ENCODE measurements at regions not wholly inside any gene's neighbourhood (a gene's known extent, or its start where the extent isn't known, plus 50 kb on each side); places are given as distances from the start of the nearest gene placed in this dataset.

DNA sequence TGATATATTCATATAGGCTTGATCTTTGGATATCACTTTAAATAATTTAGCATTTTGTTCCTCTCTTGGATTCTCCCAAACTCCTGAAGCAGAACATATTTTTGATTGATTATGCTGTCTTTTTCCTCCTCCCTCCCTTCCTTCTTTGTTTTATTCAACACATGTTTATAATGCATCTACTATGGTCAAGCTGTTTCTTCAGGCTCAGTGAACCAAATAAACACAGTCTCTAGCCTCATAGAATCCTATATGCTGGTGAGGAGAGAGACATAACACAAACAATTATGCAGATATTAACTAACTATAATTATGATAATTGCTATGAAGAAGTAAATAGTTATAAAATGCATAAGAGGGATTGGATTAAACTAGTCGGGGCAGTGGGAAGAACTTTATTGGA lies 1023.6 kb upstream of the RAG2 start:
- ChIA-PET CTCF (no interaction called here), POLR2A (no interaction called here), RAD21 (ENCODE audit: unreplicated experiment) (no interaction called here), SMC1A (ENCODE audit: uncharacterized antibody, unreplicated experiment) (interaction anchor here (1.5 kb wide), 1 partner anchor 28 kb away, joined by 3 read pairs; no protein-coding TSS in a partner anchor)
- Histone ChIP-seq H2AFZ (ENCODE audit: control insufficient read depth, low read depth, low read length) (no peak overlapping the region), H3K4me2 (ENCODE audit: control insufficient read depth, insufficient read depth) (no peak overlapping the region), H3K4me3 (no peak overlapping the region), H3K36me3 (ENCODE audit: control insufficient read depth in 2 of 2, insufficient read depth in 2 of 2, low read length in 1 of 2) (no peaks in the 10 kb centered on the region), H3K27me3 (replicated peaks in 1 of 2; ENCODE audit: control insufficient read depth in 2 of 2, insufficient read depth in 2 of 2, low read length in 1 of 2) (no peaks in the 10 kb centered on the region), H4K20me1 (ENCODE audit: control insufficient read depth, insufficient read depth) (no peaks in the 10 kb centered on the region), H3K79me2 (ENCODE audit: control insufficient read depth, insufficient read depth, low read length) (no peaks in the 10 kb centered on the region), H3K27ac (ENCODE audit: control insufficient read depth, insufficient read depth) (no peak overlapping the region), H3K4me1 (ENCODE audit: control insufficient read depth, insufficient read depth, low read length) (no peaks in the 10 kb centered on the region), H3K9ac (ENCODE audit: control insufficient read depth, insufficient read depth, low read length) (no peak overlapping the region), H3K9me3 (replicated peaks; ENCODE audit: control insufficient read depth, insufficient read depth, low read length) (no peaks in the 10 kb centered on the region)
- in situ Hi-C loops (cut with MboI) (no loop called here), intact Hi-C loops (cut with micrococcal nuclease; ENCODE audit: unreplicated experiment) (no loop called here)
- no peak for FAIRE-seq
- no peak for DNase-seq (ENCODE audit: low read depth, low spot score)
- BruUV-seq (replicated peaks) = no TSS peak
- no peak for TF ChIP-seq MYC (IDR thresholded peaks at IDR 0.05; ENCODE audit: insufficient read depth, insufficient read length, insufficient replicate concordance, low read length, severe bottlenecking)
- no peak for ATAC-seq
- WGBS (ENCODE audit: insufficient coverage, insufficient replicate concordance, low lambda C conversion rate, missing lambda C conversion rate) = 0% methylated on average over 1 of the region's 1 CpG

DNA sequence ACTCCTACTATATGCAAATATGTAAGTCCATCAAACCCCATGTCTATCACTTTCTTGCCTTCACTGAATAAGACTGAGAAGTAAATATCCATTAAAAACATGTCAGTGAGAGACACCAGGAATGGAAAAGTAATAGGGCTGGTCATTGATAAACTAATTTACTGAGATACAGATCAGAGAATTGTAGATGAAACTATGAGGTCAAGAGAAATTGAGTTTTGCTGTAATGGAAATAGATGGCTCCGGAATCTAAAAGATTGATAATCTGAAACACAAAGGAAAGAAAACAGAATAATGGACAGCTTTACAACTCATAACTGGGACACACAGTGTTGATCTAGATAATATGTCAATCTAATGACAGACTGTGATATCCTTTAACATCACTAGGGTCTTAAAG lies 1018.3 kb upstream of the RAG2 start:
- Histone ChIP-seq H3K4me1 (ENCODE audit: control insufficient read depth, insufficient read depth, low read length) (no peaks in the 10 kb centered on the region), H3K27me3 (replicated peaks in 1 of 2; ENCODE audit: control insufficient read depth in 2 of 2, insufficient read depth in 2 of 2, low read length in 1 of 2) (no peaks in the 10 kb centered on the region), H3K36me3 (ENCODE audit: control insufficient read depth in 2 of 2, insufficient read depth in 2 of 2, low read length in 1 of 2) (no peaks in the 10 kb centered on the region), H2AFZ (ENCODE audit: control insufficient read depth, low read depth, low read length) (no peak overlapping the region), H3K4me2 (ENCODE audit: control insufficient read depth, insufficient read depth) (no peak overlapping the region), H3K27ac (ENCODE audit: control insufficient read depth, insufficient read depth) (no peak overlapping the region), H3K9me3 (replicated peaks; ENCODE audit: control insufficient read depth, insufficient read depth, low read length) (no peaks in the 10 kb centered on the region), H3K79me2 (ENCODE audit: control insufficient read depth, insufficient read depth, low read length) (no peaks in the 10 kb centered on the region), H3K9ac (ENCODE audit: control insufficient read depth, insufficient read depth, low read length) (no peak overlapping the region), H3K4me3 (no peak overlapping the region), H4K20me1 (ENCODE audit: control insufficient read depth, insufficient read depth) (no peaks in the 10 kb centered on the region)
- ATAC-seq = no peak
- no peak for DNase-seq (ENCODE audit: low read depth, low spot score)
- FAIRE-seq = no peak
- no TSS peak for BruUV-seq (replicated peaks)
- WGBS (ENCODE audit: insufficient coverage, insufficient replicate concordance, low lambda C conversion rate, missing lambda C conversion rate) = 22% methylated on average over 1 of the region's 1 CpG
- in situ Hi-C loops (cut with MboI) (no loop called here), intact Hi-C loops (cut with micrococcal nuclease; ENCODE audit: unreplicated experiment) (no loop called here)
- SMC1A ChIA-PET (ENCODE audit: uncharacterized antibody, unreplicated experiment) = no interaction called here
- POLR2A ChIA-PET = no interaction called here
- RAD21 ChIA-PET (ENCODE audit: unreplicated experiment) = no interaction called here
- CTCF ChIA-PET = no interaction called here
- TF ChIP-seq, protein P1, sequence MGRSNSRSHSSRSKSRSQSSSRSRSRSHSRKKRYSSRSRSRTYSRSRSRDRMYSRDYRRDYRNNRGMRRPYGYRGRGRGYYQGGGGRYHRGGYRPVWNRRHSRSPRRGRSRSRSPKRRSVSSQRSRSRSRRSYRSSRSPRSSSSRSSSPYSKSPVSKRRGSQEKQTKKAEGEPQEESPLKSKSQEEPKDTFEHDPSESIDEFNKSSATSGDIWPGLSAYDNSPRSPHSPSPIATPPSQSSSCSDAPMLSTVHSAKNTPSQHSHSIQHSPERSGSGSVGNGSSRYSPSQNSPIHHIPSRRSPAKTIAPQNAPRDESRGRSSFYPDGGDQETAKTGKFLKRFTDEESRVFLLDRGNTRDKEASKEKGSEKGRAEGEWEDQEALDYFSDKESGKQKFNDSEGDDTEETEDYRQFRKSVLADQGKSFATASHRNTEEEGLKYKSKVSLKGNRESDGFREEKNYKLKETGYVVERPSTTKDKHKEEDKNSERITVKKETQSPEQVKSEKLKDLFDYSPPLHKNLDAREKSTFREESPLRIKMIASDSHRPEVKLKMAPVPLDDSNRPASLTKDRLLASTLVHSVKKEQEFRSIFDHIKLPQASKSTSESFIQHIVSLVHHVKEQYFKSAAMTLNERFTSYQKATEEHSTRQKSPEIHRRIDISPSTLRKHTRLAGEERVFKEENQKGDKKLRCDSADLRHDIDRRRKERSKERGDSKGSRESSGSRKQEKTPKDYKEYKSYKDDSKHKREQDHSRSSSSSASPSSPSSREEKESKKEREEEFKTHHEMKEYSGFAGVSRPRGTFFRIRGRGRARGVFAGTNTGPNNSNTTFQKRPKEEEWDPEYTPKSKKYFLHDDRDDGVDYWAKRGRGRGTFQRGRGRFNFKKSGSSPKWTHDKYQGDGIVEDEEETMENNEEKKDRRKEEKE (IDR thresholded peaks at IDR 0.05) = no peak
- TF ChIP-seq, protein P2, sequence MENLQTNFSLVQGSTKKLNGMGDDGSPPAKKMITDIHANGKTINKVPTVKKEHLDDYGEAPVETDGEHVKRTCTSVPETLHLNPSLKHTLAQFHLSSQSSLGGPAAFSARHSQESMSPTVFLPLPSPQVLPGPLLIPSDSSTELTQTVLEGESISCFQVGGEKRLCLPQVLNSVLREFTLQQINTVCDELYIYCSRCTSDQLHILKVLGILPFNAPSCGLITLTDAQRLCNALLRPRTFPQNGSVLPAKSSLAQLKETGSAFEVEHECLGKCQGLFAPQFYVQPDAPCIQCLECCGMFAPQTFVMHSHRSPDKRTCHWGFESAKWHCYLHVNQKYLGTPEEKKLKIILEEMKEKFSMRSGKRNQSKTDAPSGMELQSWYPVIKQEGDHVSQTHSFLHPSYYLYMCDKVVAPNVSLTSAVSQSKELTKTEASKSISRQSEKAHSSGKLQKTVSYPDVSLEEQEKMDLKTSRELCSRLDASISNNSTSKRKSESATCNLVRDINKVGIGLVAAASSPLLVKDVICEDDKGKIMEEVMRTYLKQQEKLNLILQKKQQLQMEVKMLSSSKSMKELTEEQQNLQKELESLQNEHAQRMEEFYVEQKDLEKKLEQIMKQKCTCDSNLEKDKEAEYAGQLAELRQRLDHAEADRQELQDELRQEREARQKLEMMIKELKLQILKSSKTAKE (IDR thresholded peaks at IDR 0.05; ENCODE audit: low read depth, poor library complexity, severe bottlenecking) = no peak
- TF ChIP-seq EZH2 (IDR thresholded peaks at IDR 0.05; ENCODE audit: borderline replicate concordance, control insufficient read depth, low read depth, low read length) (no peak), SMC3 (IDR thresholded peaks at IDR 0.05; ENCODE audit: borderline replicate concordance, low read length) (no peak), MEF2B (IDR thresholded peaks at IDR 0.05; ENCODE audit: partially characterized antibody, poor library complexity, severe bottlenecking) (no peak), PML (IDR thresholded peaks at IDR 0.05; ENCODE audit: low read length) (no peak), SIX5 (IDR thresholded peaks at IDR 0.05; ENCODE audit: low read depth, low read length, severe bottlenecking) (no peak), SP1 (IDR thresholded peaks at IDR 0.05; ENCODE audit: low read depth, low read length) (no peak), STAT3 (IDR thresholded peaks at IDR 0.05; ENCODE audit: low read depth, low read length) (no peak), NFIC (IDR thresholded peaks at IDR 0.05; ENCODE audit: low read depth, low read length) (no peak), WRNIP1 (IDR thresholded peaks at IDR 0.05; ENCODE audit: borderline replicate concordance, low read depth, low read length) (no peak), TCF12 (IDR thresholded peaks at IDR 0.05; ENCODE audit: low read depth, low read length) (no peak), SRF (IDR thresholded peaks at IDR 0.05; ENCODE audit: low read depth in 2 of 2, low read length in 2 of 2) (no peak)

All from GM12878 (cell line).